Epithelial cell of prostate (primary cell): ENCODE measurements at regions not wholly inside any gene's neighbourhood (a gene's known extent, or its start where the extent isn't known, plus 50 kb on each side); places are given as distances from the start of the nearest gene placed in this dataset.

Source experiments
- DNase-seq: peaks from one replicate; pipeline ENCODE4 v3.0.0-alpha.2; 2011; ENCODE audit warnings: low read depth, low spot score
- H3K27ac ChIP-seq: fragments of 450-650 bp; 2 replicates; pipeline ENCODE4 v1.5.1; 2017; ENCODE audit warnings: mild to moderate bottlenecking

- DNase-seq: no peak
- H3K27ac ChIP-seq: no peak overlapping the region
These were observed 53.5 kb upstream of the LRRN1 start for GRCh38 chr3:3745693-3746092.

DNA sequence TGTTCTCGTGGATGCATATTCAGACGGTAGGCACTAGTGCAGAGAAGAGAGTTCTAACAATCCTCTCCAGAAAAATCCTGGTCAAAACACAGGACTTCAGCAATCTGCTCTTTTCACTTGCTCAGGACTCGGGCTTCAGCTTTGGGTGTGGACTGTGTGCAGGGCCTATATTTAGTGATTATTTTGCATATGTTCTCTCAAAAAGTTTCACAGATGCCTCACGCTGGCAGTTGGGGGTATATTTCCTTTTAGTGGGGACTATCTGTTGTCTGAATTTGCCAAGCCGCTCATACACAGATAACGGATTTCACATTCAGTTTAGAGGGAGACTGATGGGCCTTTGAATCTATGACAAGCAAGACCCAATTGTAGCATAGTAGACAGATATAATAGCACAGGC is 54.4 kb upstream of the LRRN1 start:
- DNase-seq: no peak
- H3K27ac ChIP-seq: no peak overlapping the region

- H3K27ac ChIP-seq: no peak overlapping the region
- no peak for DNase-seq
These were observed 55.5 kb upstream of the LRRN1 start for GRCh38 chr3:3743754-3744153.

DNA sequence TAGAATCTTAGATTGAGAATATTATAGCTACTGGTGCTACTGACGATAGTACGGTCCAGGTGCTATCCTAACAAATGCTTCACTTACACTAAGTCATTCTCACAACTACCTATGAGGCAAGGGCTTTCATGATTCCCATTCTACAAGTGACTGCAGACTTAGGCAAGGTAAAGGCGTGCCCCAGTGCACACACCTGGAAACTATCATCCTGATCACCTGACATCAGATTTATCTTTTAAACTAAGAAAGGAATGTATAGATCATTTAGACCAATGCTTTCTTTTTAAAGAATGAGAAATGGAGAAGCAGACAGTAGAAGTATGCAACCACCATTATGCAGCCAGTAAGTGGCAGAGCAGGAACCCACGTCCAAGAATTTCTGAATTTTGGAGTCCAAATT is 59.2 kb upstream of the LRRN1 start:
- H3K27ac ChIP-seq: no peak overlapping the region

GRCh38 chr3:3739330-3740060 is 59.7 kb upstream of the LRRN1 start:
- no peak overlapping the region for H3K27ac ChIP-seq
- DNase-seq: no peak

More for the DNA sequence above, 59.2 kb upstream of the LRRN1 start:
- DNase-seq: no peak

GRCh38 chr3:3737531-3737930 is 61.7 kb upstream of the LRRN1 start:
- no peak overlapping the region for H3K27ac ChIP-seq
- DNase-seq: no peak

- no peak overlapping the region for H3K27ac ChIP-seq
- DNase-seq: no peak
These were observed 63.3 kb upstream of the LRRN1 start for GRCh38 chr3:3735919-3736318.

DNA sequence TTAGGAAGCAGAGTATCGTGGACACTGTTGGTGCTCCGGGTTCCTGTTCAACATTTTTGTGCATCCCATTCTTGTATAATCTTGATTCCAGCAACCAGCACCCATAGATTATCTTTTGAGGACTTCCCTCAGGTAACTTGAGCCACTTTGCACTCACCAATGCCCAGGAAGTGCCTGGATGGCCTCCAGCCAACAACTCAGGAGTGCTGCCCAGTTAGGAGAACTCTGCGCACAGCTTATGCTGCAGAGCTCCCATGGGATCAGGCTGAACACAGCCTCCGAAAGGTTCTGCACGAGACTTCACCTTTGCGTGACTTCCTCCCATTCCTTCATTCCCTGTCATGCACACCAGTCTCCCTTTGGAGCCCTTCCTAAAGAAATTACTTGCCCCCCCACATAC is 64.3 kb upstream of the LRRN1 start:
- DNase-seq: no peak
- H3K27ac ChIP-seq: no peak overlapping the region

GRCh38 chr3:3729261-3729660 is 70.0 kb upstream of the LRRN1 start:
- H3K27ac ChIP-seq: no peak overlapping the region
- DNase-seq: no peak

DNA sequence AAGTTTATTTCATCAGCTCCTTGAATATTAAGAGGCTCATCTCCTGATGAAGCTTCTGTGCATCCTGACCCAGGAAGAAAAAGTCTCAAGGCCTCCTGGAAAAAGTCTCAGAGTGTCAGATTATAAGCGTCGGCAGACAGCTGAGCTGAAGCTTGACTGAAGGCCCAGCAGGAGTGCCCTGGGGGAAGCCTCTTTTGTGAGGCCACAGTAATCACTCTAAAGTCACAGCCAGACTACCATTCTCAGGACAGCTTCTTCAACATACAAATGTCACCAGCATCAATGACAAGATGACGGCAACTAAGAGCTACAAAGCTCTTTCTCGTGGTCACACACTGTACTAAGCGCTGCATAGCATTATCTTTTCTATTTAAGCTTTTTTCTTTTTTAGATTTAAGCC is 72.7 kb upstream of the LRRN1 start:
- no peak for DNase-seq
- no peak overlapping the region for H3K27ac ChIP-seq

DNA sequence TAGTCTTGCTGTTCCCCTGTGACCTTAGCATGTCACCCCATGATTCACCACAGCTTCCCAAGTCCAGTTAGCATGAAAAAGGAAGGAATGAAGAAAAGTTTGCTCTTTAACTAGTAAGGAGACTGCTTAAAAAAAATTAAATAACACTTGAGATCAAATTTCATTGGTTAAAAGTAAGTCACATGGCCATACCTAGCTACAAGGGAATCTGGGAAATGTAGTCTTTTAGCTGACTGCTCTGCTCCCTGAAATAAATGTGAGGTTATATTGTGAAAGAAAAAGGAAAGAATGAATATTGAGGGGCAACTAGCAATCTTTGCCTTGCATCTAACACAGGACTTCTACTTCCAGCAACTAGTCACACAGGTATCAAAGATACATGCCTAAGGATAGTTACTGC is 84.7 kb upstream of the LRRN1 start:
- DNase-seq: no peak
- no peak overlapping the region for H3K27ac ChIP-seq

DNA sequence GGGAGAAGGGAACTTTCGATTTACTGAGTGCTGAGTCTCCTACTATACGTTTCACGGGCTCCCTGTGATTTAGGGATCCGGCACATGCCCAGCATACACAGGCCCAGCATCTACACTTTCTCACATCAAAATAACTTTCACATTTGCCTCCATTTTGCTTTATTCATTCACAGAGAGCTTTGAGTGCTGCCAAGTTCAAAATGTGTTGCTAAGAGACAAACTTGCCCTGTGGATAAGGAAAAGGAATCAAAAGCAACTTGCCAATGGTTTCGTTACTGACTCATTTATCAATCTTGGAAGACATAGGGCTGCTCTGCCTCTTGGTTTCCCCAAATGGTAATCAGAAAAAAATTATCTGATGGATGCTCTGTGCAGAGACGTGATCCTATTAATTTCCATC is 86.3 kb upstream of the LRRN1 start:
- no peak for DNase-seq

GRCh38 chr3:3708769-3709115 is 90.5 kb upstream of the LRRN1 start:
- H3K27ac ChIP-seq: peak overlapping the region; percentile 36
- DNase-seq: no peak

More for the DNA sequence above, 86.3 kb upstream of the LRRN1 start:
- no peak overlapping the region for H3K27ac ChIP-seq

DNA sequence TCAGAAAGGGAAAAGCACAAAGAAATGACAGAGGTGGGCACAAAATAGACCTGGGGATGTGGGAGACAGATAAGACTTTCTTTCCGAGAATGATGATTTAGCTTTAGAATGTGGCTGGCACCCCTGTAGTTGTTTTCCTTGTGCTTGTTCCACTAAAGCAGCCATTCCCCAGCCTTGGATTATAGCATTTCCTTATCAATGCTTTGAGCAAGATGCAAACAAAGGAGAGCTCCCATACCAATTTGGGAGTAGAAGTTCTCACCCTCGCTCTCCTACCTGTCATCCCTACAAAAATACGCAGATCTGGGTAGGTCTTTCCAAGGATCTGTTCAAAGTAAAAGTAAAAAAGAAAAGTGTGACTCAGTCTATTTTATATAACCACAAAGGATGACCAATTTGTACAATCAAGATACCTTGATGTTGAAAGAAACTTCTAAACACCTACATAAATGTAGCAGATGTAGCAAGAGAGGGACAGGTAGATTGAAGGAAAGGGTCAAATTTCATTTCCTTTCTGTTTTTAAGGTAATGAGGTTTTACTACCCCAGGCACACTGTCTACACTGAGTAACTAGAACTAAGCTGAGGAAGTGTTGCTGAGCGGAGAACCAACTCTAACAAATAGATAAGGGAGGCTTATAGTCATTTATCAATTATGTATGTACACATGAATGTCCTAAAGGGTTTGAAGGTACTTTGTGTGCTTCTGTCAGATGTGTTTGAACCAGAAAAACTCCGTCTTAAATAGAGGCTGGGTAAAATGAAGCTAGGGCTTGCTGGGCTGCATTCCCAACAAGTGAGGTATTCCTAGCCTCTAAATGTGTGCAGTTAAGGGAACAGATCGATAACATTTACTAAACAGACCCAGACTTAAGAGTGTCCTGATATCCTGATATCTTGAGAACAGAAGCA is 91.1 kb upstream of the LRRN1 start:
- peak overlapping the region; percentile 36 for H3K27ac ChIP-seq
- peak; percentile 12 for DNase-seq

GRCh38 chr3:3705090-3705775 is 94.0 kb upstream of the LRRN1 start:
- DNase-seq: no peak
- H3K27ac ChIP-seq: no peak overlapping the region

- no peak overlapping the region for H3K27ac ChIP-seq
- DNase-seq: no peak
These were observed 97.3 kb upstream of the LRRN1 start for GRCh38 chr3:3701949-3702348.

GRCh38 chr3:3699816-3700633 is 99.2 kb upstream of the LRRN1 start:
- no peak for DNase-seq
- peak overlapping the region; percentile 33 for H3K27ac ChIP-seq

- no peak for DNase-seq
- H3K27ac ChIP-seq: no peak overlapping the region
These were observed 99.8 kb upstream of the LRRN1 start for GRCh38 chr3:3699407-3699806.

GRCh38 chr3:3696345-3696744 is 102.9 kb upstream of the LRRN1 start:
- no peak overlapping the region for H3K27ac ChIP-seq
- no peak for DNase-seq

GRCh38 chr3:3693593-3693992 is 105.6 kb upstream of the LRRN1 start:
- no peak overlapping the region for H3K27ac ChIP-seq
- no peak for DNase-seq
